ENCODE measurements at regions not wholly inside any gene's neighbourhood (a gene's known extent, or its start where the extent isn't known, plus 50 kb on each side); places are given as distances from the start of the nearest gene placed in this dataset.

DNA sequence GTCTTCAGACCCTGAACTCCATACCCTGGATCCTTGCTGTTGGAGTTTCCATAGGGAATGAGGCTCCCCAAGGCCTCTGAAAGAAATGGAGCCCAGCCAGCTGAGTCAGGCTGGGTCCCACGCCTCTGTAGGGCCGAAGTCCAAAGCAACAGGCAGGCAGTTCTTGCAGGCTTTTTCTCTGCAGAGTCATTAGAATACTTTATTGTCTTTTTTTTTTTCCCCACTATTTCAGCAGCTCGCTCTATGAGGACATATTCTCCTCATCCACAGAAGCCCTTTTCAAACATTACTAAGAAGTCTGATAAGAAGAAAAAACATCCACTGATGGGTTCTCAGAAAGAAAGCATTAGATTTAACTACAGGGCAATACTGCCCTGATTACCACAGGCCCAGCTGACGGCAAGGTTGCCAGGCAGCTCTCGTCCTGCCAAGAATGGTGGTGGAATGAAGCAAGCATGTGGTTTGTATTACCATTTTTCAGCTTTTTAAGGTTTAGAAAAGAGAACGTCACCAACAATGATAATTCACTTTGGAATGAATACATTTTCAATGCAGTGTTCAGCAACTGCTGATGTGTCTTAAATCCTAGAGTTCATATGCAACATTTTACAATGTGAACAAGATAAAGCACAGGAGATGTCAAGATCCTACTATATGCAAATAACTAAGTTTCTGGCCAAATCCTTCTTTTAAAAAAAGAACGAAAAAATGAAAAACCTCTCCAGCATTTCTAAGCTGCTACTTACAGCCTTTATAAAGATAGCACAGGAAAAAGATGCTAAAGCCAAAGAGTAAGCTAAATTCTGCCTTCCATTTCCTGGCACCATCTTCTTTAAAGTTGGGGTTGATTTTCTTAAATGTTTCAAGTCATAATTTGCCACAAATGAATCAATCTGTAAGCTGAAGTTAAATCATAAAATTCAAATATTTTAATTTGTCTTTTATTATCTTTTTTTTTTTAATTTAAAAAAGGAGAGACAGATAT lies 223.6 kb upstream of the CITED2 start:
- DNase-seq (ENCODE audit: low read depth) = no peak

DNA sequence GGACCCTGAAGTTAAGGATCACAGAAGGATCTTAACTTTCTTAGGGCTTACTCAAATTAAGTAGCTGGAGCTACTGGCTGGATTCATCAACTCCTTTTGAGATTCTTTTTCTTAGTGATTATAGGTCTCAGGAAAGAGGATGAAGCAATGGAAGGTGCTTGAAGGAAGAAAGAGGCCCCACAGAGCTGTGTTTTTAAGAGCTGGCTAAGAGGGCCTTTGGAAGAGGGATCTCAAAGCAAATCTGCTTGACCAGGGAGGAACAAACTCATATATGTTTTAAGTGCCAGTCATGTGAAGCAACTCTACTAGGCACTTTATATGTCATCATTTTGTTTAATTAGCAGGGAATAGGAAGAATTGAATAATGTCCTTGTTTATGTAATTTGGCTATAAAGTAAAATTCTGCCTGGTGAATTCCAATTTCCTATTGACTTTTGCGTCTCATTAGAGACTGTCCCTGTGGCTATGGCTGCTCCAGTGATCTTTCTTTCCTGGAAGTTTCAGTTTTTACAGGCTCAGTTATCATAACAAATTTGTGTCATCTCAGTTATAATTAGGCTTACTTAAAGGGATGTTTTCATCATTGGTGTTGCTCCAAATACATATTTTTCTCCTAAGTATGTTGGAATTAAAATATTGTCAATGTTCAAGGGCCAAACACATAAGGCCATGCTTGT lies 222.8 kb upstream of the CITED2 start:
- no peak for DNase-seq (ENCODE audit: low read depth)

DNA sequence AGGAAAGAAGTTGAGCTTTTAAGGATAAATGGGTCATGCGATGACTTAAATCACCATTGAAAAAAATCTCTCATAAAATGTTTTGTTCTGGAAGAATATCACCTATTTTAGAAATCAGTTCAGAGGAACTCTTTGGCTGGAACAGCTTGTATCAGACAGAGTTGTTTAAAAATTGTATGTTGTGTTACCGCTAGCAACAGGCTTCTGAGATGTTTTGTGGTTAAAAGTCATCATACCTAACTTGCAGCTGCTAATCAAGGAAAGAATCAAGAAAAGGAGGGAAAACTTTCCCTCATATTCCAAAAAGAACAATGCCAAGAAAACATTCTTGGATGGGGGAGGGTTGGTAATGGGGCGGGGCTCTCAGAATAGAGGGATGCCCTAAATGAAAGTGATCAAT lies 220.7 kb upstream of the CITED2 start:
- no peak for DNase-seq (ENCODE audit: low read depth)

DNA sequence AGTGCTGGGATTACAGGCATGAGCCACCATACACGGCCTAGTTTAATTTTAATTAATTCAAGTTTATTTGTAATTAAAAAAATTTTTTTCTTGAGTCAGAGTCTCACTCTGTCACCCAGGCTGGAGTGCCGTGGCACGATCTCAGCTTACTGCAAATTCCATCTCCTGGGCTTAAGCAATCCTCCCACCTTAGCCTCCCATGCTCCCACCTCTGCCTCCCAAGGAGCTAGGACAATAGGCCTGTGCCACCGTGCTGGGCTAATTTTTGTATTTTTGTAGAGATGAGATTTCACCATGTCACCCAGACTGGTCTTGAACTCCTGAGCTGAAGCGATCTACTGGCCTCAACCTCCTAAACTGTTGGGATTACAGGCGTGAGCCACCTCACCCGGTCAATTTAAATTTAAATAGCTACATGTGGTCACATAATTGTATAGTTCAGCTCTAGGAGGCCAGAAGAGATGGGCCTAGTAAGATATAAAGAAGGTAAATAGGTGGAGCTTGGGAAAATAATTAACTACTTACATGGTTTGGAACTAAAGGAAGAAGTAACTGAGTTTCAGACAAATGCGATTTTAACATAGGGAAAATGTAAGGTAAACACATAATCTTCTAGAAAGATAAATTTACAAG lies 220.0 kb upstream of the CITED2 start:
- DNase-seq (ENCODE audit: low read depth) = no peak

DNA sequence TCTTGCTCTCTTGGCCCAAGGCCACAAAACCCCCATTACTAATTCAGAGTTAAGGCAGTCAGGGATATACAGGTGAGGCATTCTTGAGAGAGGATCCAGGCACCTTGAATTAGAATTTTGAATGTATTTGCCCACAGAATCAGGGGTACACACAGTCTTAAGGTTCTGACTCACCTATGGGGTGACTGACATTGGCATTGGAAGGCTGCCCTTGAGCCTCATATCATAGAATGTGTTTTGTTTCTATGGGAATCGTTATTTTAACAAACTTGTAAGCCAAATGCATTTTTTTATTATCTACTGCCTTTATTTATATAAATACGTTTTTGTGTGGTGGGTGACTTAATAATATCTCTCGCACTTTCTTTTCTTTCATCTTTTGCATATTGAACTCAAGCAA lies 218.6 kb upstream of the CITED2 start:
- no peak for DNase-seq (ENCODE audit: low read depth)

DNA sequence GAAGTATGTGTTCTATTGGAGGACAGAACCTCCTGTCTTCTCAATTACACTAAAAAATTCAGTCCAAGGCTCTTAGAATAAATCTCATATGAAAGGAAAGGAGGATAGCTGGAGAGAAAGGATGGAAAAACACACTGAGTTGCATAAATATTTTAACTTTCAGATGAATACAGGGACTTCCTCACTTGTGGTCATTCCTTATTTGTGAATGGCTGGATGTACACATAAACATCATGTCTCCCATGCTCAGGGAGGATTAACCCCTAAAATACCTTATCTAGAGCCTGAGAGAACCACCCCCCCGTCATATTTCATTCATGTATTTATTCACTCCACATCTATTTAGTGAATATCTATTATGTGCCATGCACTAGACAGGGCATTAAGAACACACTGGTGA lies 217.6 kb upstream of the CITED2 start:
- DNase-seq (ENCODE audit: low read depth) = no peak

DNA sequence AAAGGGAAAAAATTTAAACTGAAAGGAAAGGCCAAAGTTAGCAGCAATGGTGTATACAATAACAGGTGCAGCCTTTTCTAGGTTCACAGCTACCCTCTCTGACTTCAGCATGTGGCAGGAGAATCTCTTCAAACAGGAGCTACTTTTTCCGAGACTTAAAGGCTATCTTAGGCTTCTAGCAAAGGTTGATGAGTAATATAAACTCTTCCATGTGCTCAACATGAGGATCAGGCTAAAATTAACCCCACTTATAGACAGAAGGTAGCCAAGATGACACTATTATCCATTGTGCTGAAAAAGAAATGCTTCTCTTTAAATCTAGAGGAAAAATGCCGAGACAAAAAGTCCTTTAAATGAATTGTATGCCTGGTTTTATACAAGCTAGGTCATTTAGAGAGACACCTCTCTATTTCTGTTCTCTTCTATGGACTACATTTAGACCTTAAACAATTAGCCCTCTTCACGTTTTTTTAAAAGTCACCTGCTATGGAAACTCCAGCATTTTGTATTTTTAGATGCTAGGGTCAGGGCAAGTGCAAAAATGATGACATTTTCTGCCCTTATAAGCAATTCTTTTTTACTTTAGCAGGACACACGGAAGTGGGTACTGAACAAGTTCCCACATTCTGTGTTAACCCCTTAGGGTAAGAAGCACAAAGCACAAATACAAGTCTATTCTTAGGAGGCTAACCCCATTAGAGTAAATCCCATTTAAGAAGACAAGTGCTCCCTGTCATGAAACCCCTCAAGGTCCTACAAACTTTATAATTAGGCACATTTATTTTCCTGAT lies 216.8 kb upstream of the CITED2 start:
- DNase-seq (ENCODE audit: low read depth) = no peak

DNA sequence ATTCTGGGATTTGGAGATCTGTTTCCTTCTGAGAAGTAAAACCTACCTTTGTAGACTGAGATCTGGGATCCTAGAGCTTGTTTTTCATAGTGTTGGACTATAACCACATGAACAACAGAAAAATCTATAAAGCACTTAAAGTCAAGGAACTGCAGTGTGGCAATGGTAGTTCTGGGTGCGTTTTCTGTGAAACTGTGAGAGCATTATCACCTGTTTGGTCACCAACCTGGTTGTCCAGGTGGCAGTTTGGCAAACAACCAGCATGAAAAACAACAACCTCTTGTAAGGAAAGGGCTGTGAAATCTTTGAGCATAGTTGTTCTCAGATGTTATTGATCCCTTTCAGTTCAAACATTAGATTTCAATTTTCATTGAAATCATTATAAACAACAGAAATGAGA lies 215.8 kb upstream of the CITED2 start:
- no peak for DNase-seq (ENCODE audit: low read depth)

DNA sequence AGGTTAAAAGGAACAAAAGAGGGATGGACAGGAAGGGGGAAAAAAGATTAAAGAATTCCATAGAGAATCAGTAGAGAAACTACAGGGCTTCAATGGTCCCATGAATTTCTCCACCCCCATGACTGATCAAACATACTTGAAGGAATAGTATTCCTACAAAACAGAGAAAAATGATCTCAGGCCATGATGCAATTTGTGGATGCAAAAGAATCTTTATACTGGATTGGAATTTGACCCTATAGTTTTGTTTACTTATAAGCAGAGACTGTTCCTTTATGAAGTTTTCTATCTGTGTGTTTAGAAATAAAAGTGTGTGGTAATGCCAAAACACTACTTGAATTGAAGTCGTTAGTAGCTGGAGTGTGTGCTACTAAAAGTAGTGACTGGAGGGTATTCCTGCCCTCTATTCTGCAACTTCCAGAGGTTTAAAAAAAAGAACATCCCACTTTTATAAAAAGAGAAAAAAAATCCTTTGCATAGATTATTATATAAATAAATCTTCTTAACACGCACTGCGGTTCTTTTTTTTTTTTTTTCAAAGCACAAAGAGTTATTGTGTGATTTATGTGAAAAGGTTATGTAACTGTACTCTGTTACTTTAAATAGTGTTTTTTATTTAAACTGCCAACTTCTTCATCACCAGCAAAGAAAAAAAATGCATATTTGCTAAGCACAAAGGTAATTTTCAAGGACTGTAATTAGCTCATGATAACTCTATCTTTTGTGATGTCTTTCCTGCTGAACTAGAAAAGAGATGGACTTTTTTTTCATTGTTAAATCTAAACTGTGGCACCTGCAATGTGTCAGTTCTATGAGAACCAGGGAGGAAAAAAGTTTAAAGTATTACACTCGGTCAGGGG lies 214.5 kb upstream of the CITED2 start:
- DNase-seq (ENCODE audit: low read depth) = no peak

DNA sequence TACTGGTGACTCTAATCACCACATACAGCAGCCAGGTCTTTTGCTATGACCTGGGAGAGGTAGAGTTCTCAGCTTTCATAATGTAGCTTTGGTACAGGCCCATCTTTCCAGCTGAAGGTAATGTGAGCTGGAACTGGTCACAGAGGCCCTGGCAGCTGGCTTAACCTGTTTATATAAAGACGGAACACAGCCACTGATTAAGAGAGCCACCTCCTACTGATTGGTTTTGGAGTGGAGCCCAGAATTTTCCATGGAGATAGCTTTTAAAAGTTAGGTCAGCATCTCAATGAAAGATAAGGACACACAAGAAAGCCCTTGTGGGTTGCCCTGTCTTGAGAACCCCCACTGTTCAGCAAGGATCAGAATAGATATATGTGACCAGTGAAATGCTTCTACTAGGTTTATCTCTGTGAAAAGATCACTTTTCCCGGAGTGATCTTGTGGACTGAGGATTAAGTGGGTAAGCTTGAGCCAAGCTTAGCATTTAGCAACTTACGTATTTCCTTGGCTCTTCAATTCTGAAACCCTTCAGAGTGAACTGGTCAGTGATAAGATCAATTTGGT lies 213.7 kb upstream of the CITED2 start:
- no peak for DNase-seq (ENCODE audit: low read depth)

DNA sequence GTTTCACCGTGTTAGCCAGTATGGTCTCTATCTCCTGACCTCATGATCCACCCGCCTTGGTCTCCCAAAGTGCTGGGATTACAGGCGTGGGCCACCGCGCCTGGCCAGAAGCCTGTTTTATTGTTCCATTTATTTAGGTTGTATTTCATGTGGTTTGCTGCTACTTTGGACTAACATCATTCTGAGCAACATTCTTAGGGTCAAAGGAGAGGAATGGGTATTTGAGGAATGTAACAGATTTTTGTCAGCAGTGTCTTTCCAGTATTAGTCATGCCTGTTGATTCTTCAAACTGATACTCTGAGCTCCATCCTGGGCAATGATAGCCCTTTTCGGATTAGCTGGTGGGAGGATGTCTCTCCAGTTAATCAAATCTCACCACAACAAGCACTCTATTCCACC lies 213.0 kb upstream of the CITED2 start:
- DNase-seq (ENCODE audit: low read depth) = no peak

DNA sequence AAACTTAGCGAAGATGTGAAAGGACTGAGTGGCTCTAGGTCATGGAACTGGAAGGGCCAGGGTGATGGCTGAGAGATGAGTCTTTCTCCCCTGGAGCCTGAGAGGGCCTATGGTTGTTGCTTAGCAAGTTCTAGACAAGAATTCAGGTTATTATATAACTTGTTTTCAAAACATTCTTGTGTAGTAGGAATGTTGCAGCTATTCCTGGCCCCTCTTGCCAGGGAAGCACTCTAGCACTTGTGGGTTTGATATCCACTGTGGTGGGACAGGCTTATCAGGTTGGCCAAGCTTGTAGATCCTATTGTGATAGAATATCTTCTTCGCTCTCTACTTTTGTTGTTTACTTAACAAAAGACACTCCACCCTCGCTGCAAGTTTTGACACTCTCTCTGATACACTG lies 211.8 kb upstream of the CITED2 start:
- no peak for DNase-seq (ENCODE audit: low read depth)

DNA sequence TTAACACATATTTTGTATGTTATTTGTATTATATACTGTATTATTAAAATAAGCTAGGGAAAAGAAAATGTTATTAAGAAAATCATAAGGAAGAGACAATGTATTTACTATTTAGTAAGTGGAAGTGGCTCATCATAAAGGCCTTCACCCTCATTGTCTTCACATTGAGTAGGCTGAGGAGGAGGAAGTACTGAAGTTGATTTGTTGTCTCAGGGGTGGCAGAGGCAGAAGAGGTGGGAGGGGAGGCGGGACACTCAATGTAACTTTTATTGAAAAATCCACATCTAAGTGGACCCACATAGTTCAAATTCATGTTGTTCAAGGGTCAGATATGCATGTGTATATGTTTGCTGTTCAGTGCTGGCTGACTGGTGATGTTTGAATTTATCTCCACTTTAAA lies 210.2 kb upstream of the CITED2 start:
- no peak for DNase-seq (ENCODE audit: low read depth)

DNA sequence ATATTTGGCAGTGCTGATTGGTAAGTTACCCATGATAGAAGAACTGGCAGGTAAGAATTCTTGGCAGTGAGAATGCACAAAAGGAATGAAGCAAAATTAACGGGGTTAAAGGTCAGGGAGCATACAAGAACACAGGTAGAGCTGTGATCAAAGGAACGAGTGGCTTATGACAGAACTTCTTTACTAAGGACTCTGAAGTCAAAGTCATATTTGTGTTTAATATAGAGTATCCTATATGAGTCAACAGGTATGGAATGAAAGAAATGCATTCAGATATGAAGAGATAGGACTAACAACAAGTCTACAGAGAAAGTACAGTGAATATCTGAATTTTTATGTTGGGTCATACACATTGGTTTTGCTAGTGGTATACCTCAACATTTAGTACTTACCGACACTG lies 209.0 kb upstream of the CITED2 start:
- no peak for DNase-seq (ENCODE audit: low read depth)

DNA sequence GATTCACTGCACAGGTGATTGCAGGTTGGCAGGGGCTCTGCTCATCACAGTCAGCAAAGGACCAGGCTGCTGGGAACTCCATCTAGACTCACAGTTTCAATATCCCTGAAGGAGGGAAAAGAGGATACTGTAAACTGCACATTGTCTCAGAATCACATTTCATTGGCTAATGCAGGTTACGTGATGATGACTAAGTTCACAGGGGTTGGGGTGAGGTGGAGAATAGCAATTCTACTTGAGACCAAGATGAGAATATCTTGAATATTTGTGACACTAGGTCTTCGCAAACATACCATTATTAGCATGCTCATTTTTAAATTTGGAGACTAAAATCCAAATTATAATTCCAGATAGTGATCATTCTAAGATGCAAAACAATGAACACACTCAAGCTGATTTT lies 208.5 kb upstream of the CITED2 start:
- no peak for DNase-seq (ENCODE audit: low read depth)

DNA sequence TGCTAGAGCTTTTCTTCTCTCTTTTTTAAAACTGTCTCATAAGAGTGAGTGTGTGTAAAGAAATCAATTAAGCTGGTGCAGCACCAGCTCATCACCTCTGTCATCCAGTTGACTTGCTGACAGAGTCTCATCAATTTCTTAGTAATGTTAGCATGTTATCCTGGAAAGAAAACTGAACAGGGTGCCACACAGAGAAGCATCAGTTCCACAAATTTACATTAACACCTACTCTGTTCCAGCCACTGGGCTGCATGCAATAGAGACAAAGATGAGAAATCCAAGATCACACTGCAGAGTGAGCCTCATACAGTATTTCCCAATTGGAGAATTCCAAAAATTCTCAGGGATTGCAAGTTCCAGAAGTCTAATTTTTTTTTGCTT lies 207.0 kb upstream of the CITED2 start:
- DNase-seq (ENCODE audit: low read depth) = no peak

DNA sequence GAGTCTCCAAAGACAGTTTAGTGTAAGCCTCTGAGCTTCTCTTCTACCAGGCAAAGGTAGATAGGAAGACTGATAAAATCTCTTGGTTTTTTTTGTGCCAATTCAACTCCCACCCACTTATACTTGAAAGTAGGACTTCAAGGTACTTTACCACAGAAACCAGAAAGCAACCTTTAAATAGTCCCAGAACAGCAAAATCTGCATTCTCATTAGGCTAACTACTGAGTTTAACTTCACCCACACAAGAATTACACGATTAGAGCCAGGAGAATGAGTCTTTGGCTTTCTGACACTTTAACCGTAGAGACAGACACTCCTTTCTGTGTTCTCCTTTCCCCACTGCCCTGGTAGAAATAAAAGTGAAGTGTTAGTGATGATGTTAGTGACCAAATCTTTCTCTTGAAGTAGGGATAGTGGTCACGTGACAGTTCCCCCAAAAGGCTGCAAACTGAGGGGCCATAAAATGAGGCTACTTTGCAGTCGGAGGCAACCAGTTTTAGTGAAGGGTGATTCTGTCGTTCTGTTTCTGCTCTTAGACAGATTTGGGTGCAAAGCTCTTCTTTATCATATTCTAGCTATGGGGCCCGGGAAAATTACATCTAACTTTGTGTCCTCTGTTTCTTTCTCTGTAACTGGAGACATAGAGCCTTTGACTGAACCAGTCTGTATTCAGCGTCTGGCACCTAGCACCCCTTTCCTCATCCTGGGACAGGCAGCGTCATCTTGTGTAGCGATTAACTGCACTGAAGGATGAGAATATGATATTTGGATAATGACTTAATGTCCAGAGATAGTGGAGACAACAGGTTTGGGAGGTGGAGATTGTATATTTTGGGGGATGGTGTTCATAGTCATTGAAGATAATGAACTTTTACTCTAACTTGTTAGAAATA lies 206.4 kb upstream of the CITED2 start:
- DNase-seq (ENCODE audit: low read depth) = no peak

DNA sequence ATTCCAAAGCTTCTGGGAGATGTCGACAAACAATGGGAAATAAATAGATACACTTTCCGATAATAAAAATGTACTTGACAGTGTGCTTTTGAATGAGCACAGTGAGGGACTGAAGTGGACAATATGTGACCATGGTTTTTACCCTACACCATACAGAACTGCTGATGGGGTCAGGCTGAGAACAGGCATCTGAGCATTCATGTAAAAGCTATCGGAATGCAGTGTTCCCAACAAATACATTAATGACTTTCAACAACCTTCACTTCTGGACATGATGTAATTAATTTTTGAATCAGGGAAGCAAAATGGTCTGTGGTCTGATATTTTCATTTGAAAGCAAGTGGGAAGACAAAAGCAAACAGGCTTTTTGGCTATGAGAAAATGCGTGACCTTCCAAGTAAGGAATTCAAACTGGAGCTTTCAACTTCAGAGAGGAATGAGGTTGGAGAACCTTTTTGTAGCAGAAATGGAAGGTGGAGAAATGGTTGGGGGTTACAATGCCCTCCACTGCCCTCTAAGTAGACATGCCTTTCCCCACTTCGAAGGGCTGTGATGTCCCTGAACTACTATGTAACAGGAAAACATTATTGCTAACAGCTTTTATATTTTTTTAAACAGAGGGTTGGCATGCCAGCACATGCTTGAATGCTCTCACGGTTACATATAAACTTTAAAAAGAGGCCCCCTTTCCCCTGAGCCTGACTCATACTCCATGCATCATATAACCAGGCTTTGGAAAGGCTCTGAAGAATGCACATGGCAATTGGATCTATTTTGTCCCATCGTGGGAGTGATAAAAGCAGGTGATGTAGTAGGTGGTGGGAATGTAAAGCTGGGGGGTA lies 203.5 kb upstream of the CITED2 start:
- no peak for DNase-seq (ENCODE audit: low read depth)
